ENCODE measurements at regions not wholly inside any gene's neighbourhood (a gene's known extent, or its start where the extent isn't known, plus 50 kb on each side); places are given as distances from the start of the nearest gene placed in this dataset.

DNA sequence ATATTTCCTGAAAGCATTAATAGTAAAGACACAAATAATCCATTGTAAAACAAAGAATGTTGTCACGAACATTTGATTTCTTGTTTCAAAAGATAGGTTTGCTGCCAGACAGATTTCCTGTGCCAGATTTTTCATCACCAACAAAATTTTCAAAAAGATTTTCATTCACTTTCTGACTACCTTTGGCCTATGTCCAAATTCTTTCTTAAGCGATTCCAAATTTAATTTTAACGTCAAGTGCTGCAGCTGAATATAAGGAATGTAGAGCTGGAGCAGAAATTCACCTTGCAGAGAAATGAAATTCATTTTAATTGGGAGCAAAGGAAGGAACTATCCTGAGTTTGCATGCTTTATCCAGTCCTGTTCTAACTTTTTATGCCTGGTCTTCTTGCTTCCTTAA is 277.4 kb downstream of the CCER1 start:
- TF ChIP-seq, protein P1, sequence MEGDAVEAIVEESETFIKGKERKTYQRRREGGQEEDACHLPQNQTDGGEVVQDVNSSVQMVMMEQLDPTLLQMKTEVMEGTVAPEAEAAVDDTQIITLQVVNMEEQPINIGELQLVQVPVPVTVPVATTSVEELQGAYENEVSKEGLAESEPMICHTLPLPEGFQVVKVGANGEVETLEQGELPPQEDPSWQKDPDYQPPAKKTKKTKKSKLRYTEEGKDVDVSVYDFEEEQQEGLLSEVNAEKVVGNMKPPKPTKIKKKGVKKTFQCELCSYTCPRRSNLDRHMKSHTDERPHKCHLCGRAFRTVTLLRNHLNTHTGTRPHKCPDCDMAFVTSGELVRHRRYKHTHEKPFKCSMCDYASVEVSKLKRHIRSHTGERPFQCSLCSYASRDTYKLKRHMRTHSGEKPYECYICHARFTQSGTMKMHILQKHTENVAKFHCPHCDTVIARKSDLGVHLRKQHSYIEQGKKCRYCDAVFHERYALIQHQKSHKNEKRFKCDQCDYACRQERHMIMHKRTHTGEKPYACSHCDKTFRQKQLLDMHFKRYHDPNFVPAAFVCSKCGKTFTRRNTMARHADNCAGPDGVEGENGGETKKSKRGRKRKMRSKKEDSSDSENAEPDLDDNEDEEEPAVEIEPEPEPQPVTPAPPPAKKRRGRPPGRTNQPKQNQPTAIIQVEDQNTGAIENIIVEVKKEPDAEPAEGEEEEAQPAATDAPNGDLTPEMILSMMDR (IDR thresholded peaks at IDR 0.05) = no peak
- TF ChIP-seq POLR2A (IDR thresholded peaks at IDR 0.05) (no peak), POLR2AphosphoS5 (IDR thresholded peaks at IDR 0.05; ENCODE audit: insufficient read depth in 1 of 2, low read depth in 1 of 2) (no peak)

Measured in vagina (tissue), 2 donors.